Liver (tissue), 8 donors: ENCODE measurements at regions not wholly inside any gene's neighbourhood (a gene's known extent, or its start where the extent isn't known, plus 50 kb on each side); places are given as distances from the start of the nearest gene placed in this dataset.

Experiments
- DNase-seq: peaks from one replicate; pipeline ENCODE4 v3.0.0-alpha.2; 2017; ENCODE audit warnings: low spot score
- H3K27ac ChIP-seq, 2 donors: one replicate each; pipeline ENCODE4 v1.7.0; 2013; ENCODE audit warnings: inconsistent platforms in 2 of 2, low read length in 2 of 2, control low read depth in 1 of 2, low read depth in 1 of 2, mild to moderate bottlenecking in 1 of 2
- H3K27me3 ChIP-seq, 4 donors: one replicate each; pipeline versions ENCODE4 v1.6.1 to v1.7.0; 2013; ENCODE audit warnings: low read length in 3 of 4, inconsistent platforms in 1 of 4, mild to moderate bottlenecking in 1 of 4, moderate library complexity in 1 of 4; ENCODE audit not compliant: control insufficient read depth in 4 of 4, insufficient read depth in 4 of 4
- H3K36me3 ChIP-seq, 4 donors: one replicate each; pipeline versions ENCODE4 v1.6.1 to v1.7.0; 2013; ENCODE audit warnings: low read length in 3 of 4, mild to moderate bottlenecking in 3 of 4, low read depth in 1 of 4, moderate library complexity in 1 of 4; ENCODE audit not compliant: control insufficient read depth in 4 of 4, insufficient read depth in 3 of 4
- H3K4me1 ChIP-seq, 4 donors: one replicate each; pipeline versions ENCODE4 v1.6.1 to v1.7.0; 2013; ENCODE audit warnings: low read length in 3 of 4, mild to moderate bottlenecking in 3 of 4, moderate library complexity in 1 of 4; ENCODE audit not compliant: control insufficient read depth in 4 of 4, insufficient read depth in 4 of 4
- H3K4me3 ChIP-seq, 3 donors: one replicate each; pipeline versions ENCODE4 v1.6.1 to v1.7.0; 2013; ENCODE audit warnings: low read length in 3 of 3, control low read depth in 1 of 3, low read depth in 1 of 3, mild to moderate bottlenecking in 1 of 3
- H3K9ac ChIP-seq, 2 donors: one replicate each; pipeline ENCODE4 v1.7.0; 2013; ENCODE audit warnings: low read length in 2 of 2, mild to moderate bottlenecking in 2 of 2, moderate library complexity in 2 of 2, control low read depth in 1 of 2, low read depth in 1 of 2
- H3K9me3 ChIP-seq, 4 donors: one replicate each; pipeline versions ENCODE4 v1.6.1 to v1.7.0; 2013; ENCODE audit warnings: low read length in 3 of 4; ENCODE audit not compliant: control insufficient read depth in 4 of 4
- ATF3 ChIP-seq: IDR thresholded peaks from 2 replicates; pipeline ENCODE4 v1.6.1; 2016; ENCODE audit warnings: antibody characterized with exemption
- CTCF ChIP-seq: fragments of 150-350 bp; IDR thresholded peaks from 2 replicates; pipeline ENCODE4 v1.5.1; 2017; ENCODE audit warnings: improper control_type of control experiment, low read depth, low read length; ENCODE audit not compliant: missing input control
- EGR1 ChIP-seq, 2 donors: IDR thresholded peaks; 2 replicates each; pipeline ENCODE4 v1.6.1; 2016 to 2018; ENCODE audit warnings: antibody characterized with exemption in 2 of 2, low read depth in 2 of 2
- FOXA1 ChIP-seq: IDR thresholded peaks from 2 replicates; pipeline ENCODE4 v1.6.1; 2016; ENCODE audit warnings: antibody characterized with exemption
- FOXA2 ChIP-seq: IDR thresholded peaks from 2 replicates; pipeline ENCODE4 v1.6.1; 2016; ENCODE audit warnings: antibody characterized with exemption
- GABPA ChIP-seq, 2 donors: IDR thresholded peaks in 1 of 2; conservative IDR thresholded peaks in 1 of 2; 2 replicates each; pipeline ENCODE4 v1.6.1; 2016; ENCODE audit warnings: antibody characterized with exemption in 2 of 2, mild to moderate bottlenecking in 1 of 2, moderate library complexity in 1 of 2
- HNF4A ChIP-seq, 2 donors: conservative IDR thresholded peaks; 2 replicates each; pipeline ENCODE4 v1.6.1; 2016; ENCODE audit warnings: antibody characterized with exemption in 2 of 2, mild to moderate bottlenecking in 2 of 2
- HNF4G ChIP-seq: IDR thresholded peaks from 2 replicates; pipeline ENCODE4 v1.6.1; 2016; ENCODE audit warnings: antibody characterized with exemption
- JUND ChIP-seq, 2 donors: IDR thresholded peaks; 2 replicates each; pipeline ENCODE4 v1.6.1; 2016; ENCODE audit warnings: antibody characterized with exemption in 2 of 2
- NR2F2 ChIP-seq: IDR thresholded peaks from 2 replicates; pipeline ENCODE4 v1.6.1; 2016; ENCODE audit warnings: antibody characterized with exemption
- RAD21 ChIP-seq, 2 donors: IDR thresholded peaks; 2 replicates each; pipeline ENCODE4 v1.6.1; 2016; ENCODE audit warnings: antibody characterized with exemption in 2 of 2, mild to moderate bottlenecking in 2 of 2
- REST ChIP-seq: IDR thresholded peaks from 2 replicates; pipeline ENCODE4 v1.6.1; 2016; ENCODE audit warnings: antibody characterized with exemption, mild to moderate bottlenecking
- RXRA ChIP-seq, 2 donors: IDR thresholded peaks; 2 replicates each; pipeline ENCODE4 v1.6.1; 2017 to 2018; ENCODE audit warnings: antibody characterized with exemption in 2 of 2, mild to moderate bottlenecking in 1 of 2
- SP1 ChIP-seq: IDR thresholded peaks from 2 replicates; pipeline ENCODE4 v1.6.1; 2018; ENCODE audit warnings: antibody characterized with exemption, mild to moderate bottlenecking
- TAF1 ChIP-seq: conservative IDR thresholded peaks from 2 replicates; pipeline ENCODE4 v1.6.1; 2016; ENCODE audit warnings: antibody characterized with exemption, mild to moderate bottlenecking
- YY1 ChIP-seq: IDR thresholded peaks from 2 replicates; pipeline ENCODE4 v1.6.1; 2016; ENCODE audit warnings: antibody characterized with exemption, mild to moderate bottlenecking
- WGBS: extraction: QIAGEN DNeasy Blood & Tissue Kit; methylation state at CpG from one replicate; pipeline ENCODE4 v1.1.7; 2013; 5-methylcytosine and 5-hydroxymethylcytosine counted together
- TF ChIP-seq, protein P1 (sequence below): IDR thresholded peaks from 2 replicates; pipeline ENCODE4 v1.6.1; 2016; ENCODE audit warnings: antibody characterized with exemption
- donor health status: healthy.
- donor health status: healthy.
- donor health status: healthy.
- donor health status: healthy.
- donor health status: healthy.

GRCh38 chr15:77727635-77728304 is 95.1 kb upstream of the LINGO1 start:
- H3K9ac ChIP-seq = no peak overlapping the region
- no peaks in the 10 kb centered on the region for H3K9me3 ChIP-seq
- no peak overlapping the region for H3K4me3 ChIP-seq
- peaks cover 0 to 2% (median 0%) of the 10 kb centered on the region in 4 donors for H3K27me3 ChIP-seq
- no peak overlapping the region for H3K27ac ChIP-seq
- 66% methylated on average over 7 of the region's 7 CpGs for WGBS
- DNase-seq = no peak
- TF ChIP-seq HNF4A (conservative IDR thresholded peaks at IDR 0.05) = no peak
- TF ChIP-seq FOXA2 = no peak
- no peaks in the 10 kb centered on the region for H3K36me3 ChIP-seq
- no peaks in the 10 kb centered on the region for H3K4me1 ChIP-seq

DNA sequence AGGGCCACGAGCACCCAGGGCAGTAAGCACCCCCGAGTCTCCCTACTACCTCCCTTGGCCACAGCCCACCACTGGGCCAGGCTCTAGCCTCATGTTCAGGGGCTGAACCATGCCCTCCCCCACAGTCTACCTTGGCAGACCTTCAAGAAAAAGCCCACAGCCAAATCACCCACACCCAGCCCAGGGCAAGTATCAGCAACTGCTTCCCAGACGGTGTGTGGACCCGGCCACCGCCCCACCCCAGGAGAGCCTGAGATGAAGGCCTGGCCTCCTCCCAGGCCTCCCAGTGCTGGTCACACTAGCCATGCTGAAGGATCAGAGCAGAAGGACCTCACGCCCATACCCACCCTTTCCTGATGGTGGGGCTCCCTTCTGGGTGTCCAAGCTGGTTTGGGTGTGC is 92.0 kb upstream of the LINGO1 start:
- no peaks in the 10 kb centered on the region for H3K4me1 ChIP-seq
- no peaks in the 10 kb centered on the region for H3K9me3 ChIP-seq
- H3K36me3 ChIP-seq = no peaks in the 10 kb centered on the region
- H3K4me3 ChIP-seq = no peak overlapping the region
- WGBS = 82% methylated on average over 6 of the region's 6 CpGs
- H3K27ac ChIP-seq = no peak overlapping the region
- H3K9ac ChIP-seq = no peak overlapping the region
- H3K27me3 ChIP-seq = peaks cover 0 to 2% (median 0%) of the 10 kb centered on the region in 4 donors
- TF ChIP-seq REST (no peak), FOXA2 (no peak), ATF3 (no peak), RAD21 (IDR thresholded peaks at IDR 0.05) (no peak)
- DNase-seq = no peak

GRCh38 chr15:77723756-77724155 is 91.0 kb upstream of the LINGO1 start:
- no peak overlapping the region for H3K27ac ChIP-seq
- WGBS = 77% methylated on average over 16 of the region's 16 CpGs
- H3K9me3 ChIP-seq = no peaks in the 10 kb centered on the region
- no peak overlapping the region for H3K4me3 ChIP-seq
- DNase-seq = no peak
- no peak overlapping the region for H3K9ac ChIP-seq
- H3K36me3 ChIP-seq = no peaks in the 10 kb centered on the region
- no peaks in the 10 kb centered on the region for H3K4me1 ChIP-seq
- peaks cover 0 to 2% (median 0%) of the 10 kb centered on the region in 4 donors for H3K27me3 ChIP-seq
- TF ChIP-seq NR2F2 (no peak), REST (no peak), EGR1 (IDR thresholded peaks at IDR 0.05; ENCODE audit: low read depth in 2 of 2) (no peak), CTCF (no peak), JUND (IDR thresholded peaks at IDR 0.05) (no peak), HNF4G (no peak), YY1 (no peak), RXRA (IDR thresholded peaks at IDR 0.05) (no peak), FOXA1 (no peak), TAF1 (no peak), GABPA (IDR thresholded peaks at IDR 0.05 in 1 of 2, conservative IDR thresholded peaks at IDR 0.05 in 1 of 2) (no peak), RAD21 (IDR thresholded peaks at IDR 0.05) (no peak), SP1 (no peak), ATF3 (no peak)
- TF ChIP-seq, protein P1, sequence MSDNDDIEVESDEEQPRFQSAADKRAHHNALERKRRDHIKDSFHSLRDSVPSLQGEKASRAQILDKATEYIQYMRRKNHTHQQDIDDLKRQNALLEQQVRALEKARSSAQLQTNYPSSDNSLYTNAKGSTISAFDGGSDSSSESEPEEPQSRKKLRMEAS = no peak
